Fibroblast of villous mesenchyme (primary cell): ENCODE measurements at regions not wholly inside any gene's neighbourhood (a gene's known extent, or its start where the extent isn't known, plus 50 kb on each side); places are given as distances from the start of the nearest gene placed in this dataset.

Experiments
- DNase-seq: peaks from one replicate; pipeline ENCODE4 v3.0.0-alpha.2; 2010; ENCODE audit warnings: low read depth
- H3K4me3 ChIP-seq: 2 replicates; pipeline ENCODE4 v1.5.1; 2011; ENCODE audit warnings: low read depth, mild to moderate bottlenecking, low read length
- CTCF ChIP-seq: IDR thresholded peaks from 2 replicates; pipeline ENCODE4 v1.5.1; 2012; ENCODE audit warnings: low read depth, mild to moderate bottlenecking, low read length; ENCODE audit not compliant: insufficient read depth

- peak; percentile 53 for DNase-seq
- no peak for TF ChIP-seq CTCF
- no peak overlapping the region for H3K4me3 ChIP-seq
Measured at GRCh38 chr11:19398273-19398672, 157.5 kb upstream of the E2F8 start.

DNA sequence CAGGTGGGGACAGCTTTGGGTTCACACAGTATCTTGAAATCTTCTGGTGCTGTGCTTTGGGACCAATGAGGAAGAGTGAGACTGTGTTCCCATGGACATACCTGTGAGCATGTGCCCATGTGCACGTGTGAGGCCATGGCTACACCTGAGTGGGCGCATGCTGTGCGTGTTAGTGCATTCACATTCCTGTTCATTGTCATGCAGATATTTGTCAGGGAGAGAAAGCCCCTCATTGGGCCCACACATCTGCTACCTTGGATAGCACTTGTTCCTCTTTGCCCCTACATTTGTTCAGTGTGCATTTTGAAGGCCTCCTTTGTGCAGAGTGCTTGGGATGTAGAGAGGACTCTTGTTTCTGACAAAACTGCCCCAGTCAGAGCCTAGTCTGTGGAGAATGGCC lies 154.3 kb upstream of the E2F8 start:
- TF ChIP-seq CTCF, result no peak
- DNase-seq, result no peak

GRCh38 chr11:19394525-19395016 lies 153.8 kb upstream of the E2F8 start:
- DNase-seq, result peak; percentile 57
- no peak for TF ChIP-seq CTCF
- H3K4me3 ChIP-seq, result no peak overlapping the region

More for the DNA sequence above, 154.3 kb upstream of the E2F8 start:
- H3K4me3 ChIP-seq, result no peak overlapping the region

GRCh38 chr11:19393941-19394340 lies 153.2 kb upstream of the E2F8 start:
- H3K4me3 ChIP-seq, result no peak overlapping the region
- no peak for TF ChIP-seq CTCF
- DNase-seq, result peak; percentile 81

DNA sequence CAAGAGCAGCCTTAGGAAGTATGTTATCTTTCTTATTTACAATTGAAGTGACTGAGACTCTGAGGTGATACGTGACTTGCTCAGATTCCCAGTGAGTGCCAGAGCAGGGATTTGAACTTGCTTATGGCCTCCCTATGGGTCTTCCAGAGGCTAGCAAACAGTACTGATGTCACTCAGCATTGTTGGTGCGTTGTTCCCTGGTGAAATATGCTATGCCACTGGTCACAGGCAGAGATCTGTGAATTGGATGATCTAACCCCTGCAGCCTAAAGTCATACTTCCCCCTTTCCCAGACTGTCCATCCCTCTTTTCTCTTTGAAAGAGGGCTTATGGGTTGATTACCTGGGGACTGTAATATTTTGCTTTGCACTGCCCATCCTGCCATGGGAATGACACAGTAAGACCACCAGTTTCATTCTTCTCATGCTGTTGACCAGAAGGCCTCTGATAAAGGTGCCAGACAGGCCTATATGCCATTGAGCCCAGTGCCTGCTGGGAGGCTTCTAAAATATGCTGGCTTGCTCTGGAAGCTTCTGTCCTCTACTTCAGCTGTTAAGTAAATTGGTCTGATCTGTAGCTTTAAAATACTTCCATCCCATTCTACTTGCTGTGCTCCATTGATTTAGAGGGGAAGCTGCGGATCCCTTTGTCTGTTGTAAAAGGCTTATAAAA lies 152.2 kb upstream of the E2F8 start:
- no peak for TF ChIP-seq CTCF
- no peak for DNase-seq
- no peak overlapping the region for H3K4me3 ChIP-seq

- H3K4me3 ChIP-seq, result no peak overlapping the region
- TF ChIP-seq CTCF, result no peak
- peak; percentile 22 for DNase-seq
Measured at GRCh38 chr11:19392321-19392720, 151.6 kb upstream of the E2F8 start.

DNA sequence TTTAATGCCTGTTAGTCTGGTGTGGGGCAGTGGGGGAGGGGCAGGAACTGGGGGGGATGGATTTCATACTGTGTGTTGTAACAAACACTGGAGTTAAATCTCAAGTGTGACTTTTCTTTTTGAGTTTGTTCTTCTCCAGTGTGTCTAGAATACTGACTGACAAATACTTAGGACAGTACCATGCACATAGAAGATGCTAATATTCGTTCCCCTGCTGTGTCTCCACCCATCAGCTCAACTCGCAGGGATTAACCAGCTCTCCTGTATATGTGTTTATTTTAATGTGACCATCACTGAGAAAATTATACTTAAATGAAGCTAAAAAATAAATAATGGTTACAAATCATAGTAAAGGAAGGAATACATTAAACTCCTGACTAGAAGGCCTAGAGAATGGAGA lies 150.9 kb upstream of the E2F8 start:
- no peak for DNase-seq
- no peak overlapping the region for H3K4me3 ChIP-seq
- no peak for TF ChIP-seq CTCF
